ENCODE measurements at regions not wholly inside any gene's neighbourhood (a gene's known extent, or its start where the extent isn't known, plus 50 kb on each side); places are given as distances from the start of the nearest gene placed in this dataset.

GRCh38 chr1:56295949-56296929 lies 283.1 kb downstream of the PLPP3 start:
- H3K9me3 ChIP-seq (replicated peaks in 1 of 2; ENCODE audit: control insufficient read depth in 1 of 2, insufficient read depth in 1 of 2, low read length in 2 of 2): no peaks in the 10 kb centered on the region
- peaks cover 17% of the 10 kb centered on the region for H3K4me1 Mint-ChIP-seq
- H3K27ac ChIP-seq (ENCODE audit: low read depth in 1 of 2, low read length in 2 of 2): no peak overlapping the region
- no peak for DNase-seq
- H3K4me3 ChIP-seq (replicated peaks in 1 of 3; ENCODE audit: low read depth in 2 of 3, low read length in 3 of 3): no peak overlapping the region
- no peaks in the 10 kb centered on the region for H3K79me2 ChIP-seq (ENCODE audit: insufficient read depth, low read length)
- no peak overlapping the region for H3K27ac Mint-ChIP-seq
- intact Hi-C loops (cut with micrococcal nuclease): no loop called here
- no peaks in the 10 kb centered on the region for H3K27me3 ChIP-seq (ENCODE audit: control insufficient read depth in 2 of 2, insufficient read depth in 2 of 2, low read length in 2 of 2)
- no peak overlapping the region for H2AFZ ChIP-seq (ENCODE audit: insufficient read depth, low read depth, low read length, poor library complexity, severe bottlenecking)
- no peak overlapping the region for H3K4me3 Mint-ChIP-seq
- no peaks in the 10 kb centered on the region for H3K36me3 ChIP-seq (replicated peaks in 1 of 2; ENCODE audit: control insufficient read depth in 1 of 2, insufficient read depth in 2 of 2, low read length in 2 of 2)
- peaks cover 2 to 11% (median 4%) of the 10 kb centered on the region in 3 donors for H3K27me3 Mint-ChIP-seq (ENCODE audit: low read depth in 3 of 3)
- WGBS (ENCODE audit: insufficient coverage): 60% methylated on average over 2 of the region's 4 CpGs
- no peak overlapping the region for H3K4me2 ChIP-seq (replicated peaks; ENCODE audit: extremely low read depth, low read length, poor library complexity, severe bottlenecking)
- H4K20me1 ChIP-seq (ENCODE audit: insufficient read depth, low read length): no peaks in the 10 kb centered on the region
- no peak overlapping the region for H3K9ac ChIP-seq (ENCODE audit: insufficient read depth, low read length, poor library complexity, severe bottlenecking)
- H3K9me3 Mint-ChIP-seq: peaks cover 0 to 4% (median 0%) of the 10 kb centered on the region in 7 donors
- peaks cover 10 to 12% of the 10 kb centered on the region in 2 donors for H3K4me1 ChIP-seq (ENCODE audit: control insufficient read depth in 1 of 2, insufficient read depth in 2 of 2, low read length in 2 of 2)
- H3K36me3 Mint-ChIP-seq: no peaks in the 10 kb centered on the region
- no peak for TF ChIP-seq CTCF (IDR thresholded peaks at IDR 0.05)

GRCh38 chr1:56291374-56291919 lies 287.9 kb downstream of the PLPP3 start:
- Histone ChIP-seq H3K9ac (ENCODE audit: insufficient read depth, low read length, poor library complexity, severe bottlenecking) (no peak overlapping the region), H4K20me1 (ENCODE audit: insufficient read depth, low read length) (no peaks in the 10 kb centered on the region), H3K9me3 (replicated peaks in 1 of 2; ENCODE audit: control insufficient read depth in 1 of 2, insufficient read depth in 1 of 2, low read length in 2 of 2) (no peaks in the 10 kb centered on the region), H3K27me3 (ENCODE audit: control insufficient read depth in 2 of 2, insufficient read depth in 2 of 2, low read length in 2 of 2) (no peaks in the 10 kb centered on the region), H3K36me3 (replicated peaks in 1 of 2; ENCODE audit: control insufficient read depth in 1 of 2, insufficient read depth in 2 of 2, low read length in 2 of 2) (no peaks in the 10 kb centered on the region), H3K4me3 (replicated peaks in 1 of 3; ENCODE audit: low read depth in 2 of 3, low read length in 3 of 3) (no peak overlapping the region), H2AFZ (ENCODE audit: insufficient read depth, low read depth, low read length, poor library complexity, severe bottlenecking) (no peak overlapping the region), H3K4me1 (ENCODE audit: control insufficient read depth in 1 of 2, insufficient read depth in 2 of 2, low read length in 2 of 2) (peaks cover 13 to 15% of the 10 kb centered on the region in 2 donors), H3K79me2 (ENCODE audit: insufficient read depth, low read length) (no peaks in the 10 kb centered on the region), H3K27ac (ENCODE audit: low read depth in 1 of 2, low read length in 2 of 2) (no peak overlapping the region), H3K4me2 (replicated peaks; ENCODE audit: extremely low read depth, low read length, poor library complexity, severe bottlenecking) (no peak overlapping the region)
- Mint-ChIP-seq H3K4me1 (peaks cover 23% of the 10 kb centered on the region), H3K27me3 (ENCODE audit: low read depth in 3 of 3) (peaks cover 2 to 6% (median 4%) of the 10 kb centered on the region in 3 donors), H3K36me3 (no peaks in the 10 kb centered on the region), H3K27ac (no peak overlapping the region), H3K9me3 (peaks cover 0 to 4% (median 0%) of the 10 kb centered on the region in 7 donors), H3K4me3 (no peak overlapping the region)
- intact Hi-C loops (cut with micrococcal nuclease): no loop called here
- no peak for DNase-seq
- 100% methylated on average over 1 of the region's 5 CpGs for WGBS (ENCODE audit: insufficient coverage)
- TF ChIP-seq CTCF (IDR thresholded peaks at IDR 0.05): no peak

Data from CD14-positive monocyte (primary cell).